IMR-90 (cell line): ENCODE measurements at regions not wholly inside any gene's neighbourhood (a gene's known extent, or its start where the extent isn't known, plus 50 kb on each side); places are given as distances from the start of the nearest gene placed in this dataset.

Experiments used
- ATAC-seq: fragments of 200-7000 bp; cut with Tn5 transposase; 2 replicates; pipeline ENCODE4 v1.9.1; 2020; ENCODE audit warnings: low read depth, mild to moderate bottlenecking, moderate library complexity
- BruUV-seq: library from RNA; stranded (reverse); fragments of 400-500 nt; replicated peaks from 2 replicates; lab custom pipeline; 2021; lab: Mats Ljungman, UMichigan
- CTCF ChIA-PET: fragments of 300-600 bp; formaldehyde crosslinking; extraction: SDS; loops from one replicate; lab custom pipeline; 2021; ENCODE audit warnings: antibody characterized with exemption; lab: Yijun Ruan, JAX
- POLR2A ChIA-PET: fragments of 300-600 bp; sonication (Branson Sonifier 250); formaldehyde crosslinking; loops from one replicate; lab custom pipeline; 2022; ENCODE audit warnings: antibody characterized with exemption; ENCODE audit not compliant: unreplicated experiment; lab: Charles Lee
- DNase-seq: peaks from one replicate; pipeline ENCODE4 v3.0.0; 2013
- H2AFZ ChIP-seq: replicated peaks from 2 replicates; pipeline ENCODE3; 2013; ENCODE audit warnings: low read length, mild to moderate bottlenecking; ENCODE audit not compliant: poor library complexity
- H2AK5ac ChIP-seq: 2 replicates; pipeline ENCODE4 v1.6.1; 2013; ENCODE audit warnings: low read depth, low read length, inconsistent platforms
- H2AK9ac ChIP-seq: replicated peaks from 2 replicates; pipeline ENCODE3; 2013; ENCODE audit warnings: mild to moderate bottlenecking, low read depth, low read length, moderate library complexity; ENCODE audit not compliant: poor library complexity
- H2BK120ac ChIP-seq: 2 replicates; pipeline ENCODE4 v1.6.1; 2013; ENCODE audit warnings: low read depth, low read length, inconsistent platforms
- H2BK15ac ChIP-seq: 3 replicates; pipeline ENCODE4 v1.6.1; 2013; ENCODE audit warnings: low read depth, low read length, inconsistent platforms
- H2BK20ac ChIP-seq: 2 replicates; pipeline ENCODE4 v1.6.1; 2013; ENCODE audit warnings: low read depth, mild to moderate bottlenecking, inconsistent platforms, low read length, moderate library complexity
- H2BK5ac ChIP-seq: 2 replicates; pipeline ENCODE4 v1.6.1; 2013; ENCODE audit warnings: mild to moderate bottlenecking, low read depth, low read length, inconsistent platforms; ENCODE audit not compliant: poor library complexity, severe bottlenecking
- H3K14ac ChIP-seq: replicated peaks from 2 replicates; pipeline ENCODE4 v1.6.1; 2013; ENCODE audit warnings: low read depth, low read length, inconsistent platforms
- H3K18ac ChIP-seq: 2 replicates; pipeline ENCODE4 v1.6.1; 2013; ENCODE audit warnings: low read depth, low read length, control low read depth
- H3K23ac ChIP-seq: 2 replicates; pipeline ENCODE4 v1.6.1; 2013; ENCODE audit warnings: low read depth, low read length, inconsistent platforms
- H3K27ac ChIP-seq: 2 replicates; pipeline ENCODE4 v1.5.1; 2013; ENCODE audit warnings: mild to moderate bottlenecking, control low read depth, low read length; ENCODE audit not compliant: insufficient read depth
- H3K27me3 ChIP-seq: 2 replicates; pipeline ENCODE4 v1.6.1; 2013; ENCODE audit warnings: low read length; ENCODE audit not compliant: control insufficient read depth, insufficient read depth
- H3K36me3 ChIP-seq: 2 replicates; pipeline ENCODE4 v1.6.1; 2013; ENCODE audit warnings: low read length, mixed read lengths; ENCODE audit not compliant: control insufficient read depth, insufficient read depth
- H3K4ac ChIP-seq: 2 replicates; pipeline ENCODE4 v1.6.1; 2013; ENCODE audit warnings: low read depth, low read length, inconsistent platforms
- H3K4me1 ChIP-seq: 2 replicates; pipeline ENCODE4 v1.6.1; 2013; ENCODE audit warnings: low read length, mixed read lengths; ENCODE audit not compliant: control insufficient read depth, insufficient read depth
- H3K4me2 ChIP-seq: 2 replicates; pipeline ENCODE4 v1.6.1; 2013; ENCODE audit warnings: low read depth, mild to moderate bottlenecking, control low read depth, low read length, moderate library complexity
- H3K4me3 ChIP-seq: 2 replicates; pipeline ENCODE4 v1.5.1; 2013; ENCODE audit warnings: low read depth, mild to moderate bottlenecking, control low read depth, low read length, moderate library complexity; ENCODE audit not compliant: insufficient read depth
- H3K56ac ChIP-seq: 2 replicates; pipeline ENCODE4 v1.6.1; 2013; ENCODE audit warnings: low read length, inconsistent platforms; ENCODE audit not compliant: insufficient read depth; ENCODE audit errors: extremely low read depth
- H3K79me1 ChIP-seq, 2 experiments: 2 replicates each; pipeline ENCODE4 v1.6.1; 2013; ENCODE audit warnings: low read length in 2 of 2, inconsistent platforms in 1 of 2, low read depth in 1 of 2
- H3K9ac ChIP-seq: 2 replicates; pipeline ENCODE4 v1.6.1; 2013; ENCODE audit warnings: low read depth, low read length, control low read depth
- H3K9me1 ChIP-seq: 2 replicates; pipeline ENCODE4 v1.6.1; 2013; ENCODE audit warnings: low read length, inconsistent platforms; ENCODE audit not compliant: insufficient read depth
- H3K9me3 ChIP-seq: 2 replicates; pipeline ENCODE4 v1.6.1; 2013; ENCODE audit warnings: low read length; ENCODE audit not compliant: control insufficient read depth, insufficient read depth
- H4K20me1 ChIP-seq: 2 replicates; pipeline ENCODE4 v1.6.1; 2013; ENCODE audit warnings: low read length, inconsistent platforms; ENCODE audit not compliant: insufficient read depth
- H4K5ac ChIP-seq: 2 replicates; pipeline ENCODE4 v1.6.1; 2013; ENCODE audit warnings: mild to moderate bottlenecking, low read depth, low read length, control low read depth
- H4K8ac ChIP-seq, 2 experiments: 2 replicates each; pipeline ENCODE4 v1.6.1; 2013; ENCODE audit warnings: low read depth in 2 of 2, low read length in 2 of 2, control low read depth in 1 of 2, inconsistent platforms in 1 of 2
- H4K91ac ChIP-seq: 2 replicates; pipeline ENCODE4 v1.6.1; 2013; ENCODE audit warnings: low read depth, low read length, inconsistent platforms; ENCODE audit not compliant: insufficient read depth
- BHLHE40 ChIP-seq: fragments of 150-350 bp; IDR thresholded peaks from 2 replicates; pipeline ENCODE4 v1.6.1; 2016; ENCODE audit warnings: mild to moderate bottlenecking, low read depth, low read length
- CEBPB ChIP-seq: IDR thresholded peaks from 2 replicates; pipeline ENCODE4 v1.6.1; 2012; ENCODE audit warnings: low read depth, low read length, improper control_type of control experiment
- CHD1 ChIP-seq: IDR thresholded peaks from 2 replicates; pipeline ENCODE4 v1.6.1; 2012; ENCODE audit warnings: low read depth, low read length, improper control_type of control experiment
- ELK1 ChIP-seq: fragments of 150-350 bp; IDR thresholded peaks from 2 replicates; pipeline ENCODE4 v1.6.1; 2016; ENCODE audit warnings: low read depth, mild to moderate bottlenecking, low read length, moderate library complexity, borderline replicate concordance
- FOS ChIP-seq: fragments of 150-350 bp; IDR thresholded peaks from 2 replicates; pipeline ENCODE4 v1.6.1; 2016; ENCODE audit warnings: low read depth, low read length
- MAFK ChIP-seq: IDR thresholded peaks from 2 replicates; pipeline ENCODE4 v1.6.1; 2012; ENCODE audit warnings: low read depth, low read length, improper control_type of control experiment
- MAZ ChIP-seq: IDR thresholded peaks from 2 replicates; pipeline ENCODE4 v1.6.1; 2012; ENCODE audit warnings: low read depth, mild to moderate bottlenecking, low read length, improper control_type of control experiment, moderate library complexity, borderline replicate concordance
- MXI1 ChIP-seq: IDR thresholded peaks from 2 replicates; pipeline ENCODE4 v1.6.1; 2012; ENCODE audit warnings: low read depth, mild to moderate bottlenecking, low read length, moderate library complexity, borderline replicate concordance
- NFE2L2 ChIP-seq: fragments of 150-350 bp; IDR thresholded peaks from 2 replicates; pipeline ENCODE4 v1.6.1; 2016; ENCODE audit warnings: low read depth, mild to moderate bottlenecking, low read length
- POLR2A ChIP-seq: IDR thresholded peaks from 2 replicates; pipeline ENCODE4 v1.6.1; 2012; ENCODE audit warnings: mild to moderate bottlenecking, low read depth, low read length
- RAD21 ChIP-seq: IDR thresholded peaks from 2 replicates; pipeline ENCODE4 v1.6.1; 2012; ENCODE audit warnings: low read length, improper control_type of control experiment
- RFX5 ChIP-seq: IDR thresholded peaks from 2 replicates; pipeline ENCODE4 v1.8.0; 2012; ENCODE audit warnings: low read depth, mild to moderate bottlenecking, low read length, moderate library complexity
- SMC3 ChIP-seq: fragments of 150-350 bp; IDR thresholded peaks from 2 replicates; pipeline ENCODE4 v1.6.1; 2016; ENCODE audit warnings: low read depth, mild to moderate bottlenecking, antibody characterized with exemption, low read length, moderate library complexity
- WGBS, 2 experiments: methylation state at CpG; one replicate each; pipeline versions ENCODE4 v1.1.5 to v1.1.7; 2013; ENCODE audit warnings: missing lambda C conversion rate in 2 of 2; ENCODE audit not compliant: insufficient read length in 1 of 2; ENCODE audit errors: extremely low coverage in 2 of 2; 5-methylcytosine and 5-hydroxymethylcytosine counted together
- dilution Hi-C: fragments of 300-500 bp; cut with HindIII; formaldehyde crosslinking; loops from one replicate; pipeline ENCODE4 v1.14.3; 2018; ENCODE audit warnings: low sequenced_read_pairs; ENCODE audit not compliant: unreplicated experiment
- in situ Hi-C: fragments of 300-500 bp; cut with MboI; formaldehyde crosslinking; loops from 3 replicates; pipeline ENCODE4 v1.14.3; 2019; ENCODE audit warnings: low sequenced_read_pairs, inconsistent platforms, mixed read lengths
- intact Hi-C: fragments of 100-400 bp; cut with micrococcal nuclease; formaldehyde crosslinking; loops from 2 replicates; pipeline ENCODE4 v1.10.0; 2022
- TF ChIP-seq, protein P1 (sequence below): conservative IDR thresholded peaks from 2 replicates; pipeline ENCODE4 v1.5.1; 2012; ENCODE audit warnings: mild to moderate bottlenecking, low read depth, low read length, improper control_type of control experiment
- TF ChIP-seq, protein P2 (sequence below): fragments of 150-350 bp; IDR thresholded peaks from 2 replicates; pipeline ENCODE4 v1.6.1; 2017; ENCODE audit warnings: mild to moderate bottlenecking, antibody characterized with exemption, low read length, low read depth

DNA sequence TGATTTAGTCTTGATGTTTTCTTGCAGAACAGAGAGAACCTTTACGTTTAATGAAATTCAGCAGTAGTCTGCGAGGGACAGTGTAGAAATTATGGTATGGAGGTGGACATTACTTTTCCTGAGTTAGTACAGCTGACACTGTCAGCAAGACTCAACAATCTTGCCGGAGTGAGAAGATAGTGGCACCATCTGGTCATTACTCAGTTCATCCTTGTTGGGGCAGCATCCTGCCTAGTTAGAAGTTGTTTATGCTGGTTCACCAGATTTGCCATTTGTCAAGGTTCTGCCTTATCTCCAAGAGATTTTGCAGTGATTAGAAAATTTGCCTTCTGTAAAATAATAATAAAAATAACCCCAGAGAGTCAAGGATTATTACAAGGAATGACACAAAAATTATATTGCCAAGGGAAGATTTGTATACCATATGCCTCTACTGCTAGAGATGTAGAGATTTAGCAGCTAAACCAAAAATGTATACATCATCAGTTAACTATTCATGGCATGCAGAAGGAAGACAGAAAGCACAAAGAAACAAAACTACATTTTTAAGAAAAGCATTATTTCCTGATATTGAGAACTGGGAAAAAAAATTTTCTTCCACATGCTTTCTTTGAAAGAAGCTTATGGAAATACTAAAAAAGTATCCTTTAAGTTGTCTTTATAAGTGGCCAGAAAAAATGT, 1967.4 kb downstream of the NCAM2 start:
- H2AFZ ChIP-seq = no peak overlapping the region
- WGBS, 2 experiments = no CpG with 5 or more reads among the region's 3 CpGs
- H3K4me3 ChIP-seq = no peak overlapping the region
- H4K5ac ChIP-seq = no peak overlapping the region
- in situ Hi-C loops (no loop called here), intact Hi-C loops (no loop called here), dilution Hi-C loops (no loop called here)
- no peak overlapping the region for H2AK5ac ChIP-seq
- no peaks in the 10 kb centered on the region for H3K9me1 ChIP-seq
- no peaks in the 10 kb centered on the region for H3K79me1 ChIP-seq
- no peak overlapping the region for H3K56ac ChIP-seq
- no peak overlapping the region for H4K91ac ChIP-seq
- ChIA-PET CTCF (no interaction called here), POLR2A (no interaction called here)
- peaks cover 7% of the 10 kb centered on the region; the same call in 1 of the 2 replicates for H3K9me3 ChIP-seq
- H3K4ac ChIP-seq = no peak overlapping the region
- H4K20me1 ChIP-seq = no peaks in the 10 kb centered on the region
- no peak overlapping the region for H2AK9ac ChIP-seq
- no peak overlapping the region for H3K18ac ChIP-seq
- H3K27me3 ChIP-seq = no peaks in the 10 kb centered on the region
- no peak overlapping the region for H2BK15ac ChIP-seq
- H3K27ac ChIP-seq = no peak overlapping the region
- DNase-seq (no peak), ATAC-seq (no peak)
- H3K4me1 ChIP-seq = no peaks in the 10 kb centered on the region
- no peak overlapping the region for H4K8ac ChIP-seq
- no peak overlapping the region for H3K9ac ChIP-seq
- H3K4me2 ChIP-seq = no peak overlapping the region
- H2BK120ac ChIP-seq = no peak overlapping the region
- TF ChIP-seq CEBPB = no peak
- TF ChIP-seq MAZ = no peak
- TF ChIP-seq CHD1 = no peak
- no peak for TF ChIP-seq BHLHE40
- TF ChIP-seq NFE2L2 = no peak
- TF ChIP-seq FOS = no peak
- TF ChIP-seq RFX5 = no peak
- TF ChIP-seq, protein P1, sequence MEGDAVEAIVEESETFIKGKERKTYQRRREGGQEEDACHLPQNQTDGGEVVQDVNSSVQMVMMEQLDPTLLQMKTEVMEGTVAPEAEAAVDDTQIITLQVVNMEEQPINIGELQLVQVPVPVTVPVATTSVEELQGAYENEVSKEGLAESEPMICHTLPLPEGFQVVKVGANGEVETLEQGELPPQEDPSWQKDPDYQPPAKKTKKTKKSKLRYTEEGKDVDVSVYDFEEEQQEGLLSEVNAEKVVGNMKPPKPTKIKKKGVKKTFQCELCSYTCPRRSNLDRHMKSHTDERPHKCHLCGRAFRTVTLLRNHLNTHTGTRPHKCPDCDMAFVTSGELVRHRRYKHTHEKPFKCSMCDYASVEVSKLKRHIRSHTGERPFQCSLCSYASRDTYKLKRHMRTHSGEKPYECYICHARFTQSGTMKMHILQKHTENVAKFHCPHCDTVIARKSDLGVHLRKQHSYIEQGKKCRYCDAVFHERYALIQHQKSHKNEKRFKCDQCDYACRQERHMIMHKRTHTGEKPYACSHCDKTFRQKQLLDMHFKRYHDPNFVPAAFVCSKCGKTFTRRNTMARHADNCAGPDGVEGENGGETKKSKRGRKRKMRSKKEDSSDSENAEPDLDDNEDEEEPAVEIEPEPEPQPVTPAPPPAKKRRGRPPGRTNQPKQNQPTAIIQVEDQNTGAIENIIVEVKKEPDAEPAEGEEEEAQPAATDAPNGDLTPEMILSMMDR = no peak
- no peak for TF ChIP-seq MAFK
- TF ChIP-seq MXI1 = no peak
- TF ChIP-seq ELK1 = no peak
- no peak for TF ChIP-seq RAD21
- TF ChIP-seq, protein P2, sequence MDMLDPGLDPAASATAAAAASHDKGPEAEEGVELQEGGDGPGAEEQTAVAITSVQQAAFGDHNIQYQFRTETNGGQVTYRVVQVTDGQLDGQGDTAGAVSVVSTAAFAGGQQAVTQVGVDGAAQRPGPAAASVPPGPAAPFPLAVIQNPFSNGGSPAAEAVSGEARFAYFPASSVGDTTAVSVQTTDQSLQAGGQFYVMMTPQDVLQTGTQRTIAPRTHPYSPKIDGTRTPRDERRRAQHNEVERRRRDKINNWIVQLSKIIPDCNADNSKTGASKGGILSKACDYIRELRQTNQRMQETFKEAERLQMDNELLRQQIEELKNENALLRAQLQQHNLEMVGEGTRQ = no peak
- TF ChIP-seq SMC3 = no peak
- TF ChIP-seq POLR2A = no peak
- H2BK20ac ChIP-seq = no peak overlapping the region
- H2BK5ac ChIP-seq = no peak overlapping the region
- H3K14ac ChIP-seq = no peak overlapping the region
- no TSS peak for BruUV-seq
- no peaks in the 10 kb centered on the region for H3K36me3 ChIP-seq
- H3K23ac ChIP-seq = no peak overlapping the region
